Coronary artery (tissue), 2 donors: ENCODE measurements at regions not wholly inside any gene's neighbourhood (a gene's known extent, or its start where the extent isn't known, plus 50 kb on each side); places are given as distances from the start of the nearest gene placed in this dataset.

Experiments
- DNase-seq: peaks from one replicate; pipeline ENCODE4 v3.0.0-alpha.2; 2017; ENCODE audit warnings: low spot score
- H3K27ac ChIP-seq, 2 donors: fragments of 200-600 bp; sonication (generic); one replicate each; pipeline ENCODE4 v1.5.1; 2016 to 2019
- H3K4me3 ChIP-seq: fragments of 200-600 bp; sonication (generic); 2 replicates; pipeline ENCODE4 v1.5.1; 2016; ENCODE audit warnings: mild to moderate bottlenecking, moderate library complexity
- CTCF ChIP-seq: fragments of 200-600 bp; sonication (generic); IDR thresholded peaks from one replicate; pipeline ENCODE4 v1.5.1; 2019; ENCODE audit warnings: antibody characterized with exemption

GRCh38 chr2:118596620-118597019, 250.8 kb downstream of the EN1 start:
- no peak overlapping the region for H3K4me3 ChIP-seq
- H3K27ac ChIP-seq: no peak overlapping the region
- DNase-seq: no peak
- TF ChIP-seq CTCF: no peak

GRCh38 chr2:118593257-118593656, 254.2 kb downstream of the EN1 start:
- no peak for DNase-seq
- TF ChIP-seq CTCF: no peak
- Histone ChIP-seq H3K4me3 (no peak overlapping the region), H3K27ac (no peak overlapping the region)

- H3K4me3 ChIP-seq: no peak overlapping the region
- TF ChIP-seq CTCF: no peak
- DNase-seq: no peak
- no peak overlapping the region for H3K27ac ChIP-seq
These were observed 256.2 kb downstream of the EN1 start for GRCh38 chr2:118591223-118591622.

GRCh38 chr2:118589721-118590120, 257.7 kb downstream of the EN1 start:
- H3K4me3 ChIP-seq: no peak overlapping the region
- no peak for DNase-seq
- TF ChIP-seq CTCF: no peak
- H3K27ac ChIP-seq: no peak overlapping the region

GRCh38 chr2:118588850-118589249, 258.6 kb downstream of the EN1 start:
- Histone ChIP-seq H3K27ac (no peak overlapping the region), H3K4me3 (no peak overlapping the region)
- DNase-seq: no peak
- TF ChIP-seq CTCF: no peak

- Histone ChIP-seq H3K4me3 (no peak overlapping the region), H3K27ac (no peak overlapping the region)
- no peak for DNase-seq
- no peak for TF ChIP-seq CTCF
These were observed 261.1 kb downstream of the EN1 start for GRCh38 chr2:118586312-118586711.

- no peak for DNase-seq
- H3K27ac ChIP-seq: no peak overlapping the region
- TF ChIP-seq CTCF: no peak
- no peak overlapping the region for H3K4me3 ChIP-seq
These were observed 262.6 kb downstream of the EN1 start for GRCh38 chr2:118584877-118585276.
